Colonic mucosa (tissue), 4 donors: ENCODE measurements at regions not wholly inside any gene's neighbourhood (a gene's known extent, or its start where the extent isn't known, plus 50 kb on each side); places are given as distances from the start of the nearest gene placed in this dataset.

Experiments used
- DNase-seq: peaks from one replicate; pipeline ENCODE4 v3.0.0-alpha.2; 2020
- H3K27ac ChIP-seq: fragments of 200-600 bp; one replicate; pipeline ENCODE4 v1.8.0; 2021
- H3K27me3 ChIP-seq: fragments of 200-600 bp; one replicate; pipeline ENCODE4 v1.8.0; 2021
- H3K36me3 ChIP-seq: fragments of 200-600 bp; one replicate; pipeline ENCODE4 v1.8.0; 2021
- H3K4me1 ChIP-seq: fragments of 200-600 bp; one replicate; pipeline ENCODE4 v1.8.0; 2021; ENCODE audit warnings: mild to moderate bottlenecking
- H3K4me3 ChIP-seq: fragments of 200-600 bp; one replicate; pipeline ENCODE4 v1.8.0; 2021
- H3K9ac ChIP-seq, 2 donors: one replicate each; pipeline ENCODE4 v1.7.0; 2013; ENCODE audit warnings: control low read depth in 2 of 2, low read depth in 2 of 2, low read length in 2 of 2
- H3K9me3 ChIP-seq: fragments of 200-600 bp; one replicate; pipeline ENCODE4 v1.8.0; 2021
- CTCF ChIP-seq: fragments of 200-600 bp; IDR thresholded peaks from one replicate; pipeline ENCODE4 v1.8.0; 2022; ENCODE audit warnings: antibody characterized with exemption, mild to moderate bottlenecking
- intact Hi-C: fragments of 100-400 bp; cut with DNase I; formaldehyde crosslinking; loops from one replicate; pipeline ENCODE4 v1.14.1; 2022
- donor health status: healthy.
- donor health status: DM: no; HTN: no; CAD: no.
- donor health status: DM: no; HTN: no; CAD: no.

GRCh38 chr4:122681568-122681967, 50.9 kb upstream of the BBS12 start:
- Histone ChIP-seq H3K9me3 (no peaks in the 10 kb centered on the region), H3K9ac (no peak overlapping the region), H3K27ac (no peak overlapping the region), H3K36me3 (no peaks in the 10 kb centered on the region), H3K4me3 (no peak overlapping the region), H3K4me1 (no peaks in the 10 kb centered on the region), H3K27me3 (no peaks in the 10 kb centered on the region)
- TF ChIP-seq CTCF = no peak
- no peak for DNase-seq
- intact Hi-C loops = no loop called here
